Lung (tissue), 11 donors: ENCODE measurements at regions not wholly inside any gene's neighbourhood (a gene's known extent, or its start where the extent isn't known, plus 50 kb on each side); places are given as distances from the start of the nearest gene placed in this dataset.

Experiments
- ATAC-seq: fragments of 200-7000 bp; cut with Tn5 transposase; one replicate; pipeline ENCODE4 v1.9.1; 2020; ENCODE audit warnings: moderate number of reproducible peaks; ENCODE audit not compliant: insufficient read depth, low FRiP score
- DNase-seq, 3 donors: peaks; one replicate each; pipeline ENCODE4 v3.0.0-alpha.2; 2013 to 2017
- H3K27ac ChIP-seq, 2 donors: one replicate each; pipeline ENCODE4 v1.5.1; 2013; ENCODE audit warnings: mild to moderate bottlenecking in 2 of 2, moderate library complexity in 2 of 2, control low read depth in 1 of 2, inconsistent platforms in 1 of 2, low read depth in 1 of 2, low read length in 1 of 2
- H3K27me3 ChIP-seq, 3 donors: one replicate each; pipeline ENCODE4 v1.5.1; 2013; ENCODE audit warnings: low read length in 2 of 3; ENCODE audit not compliant: control insufficient read depth in 3 of 3, insufficient read depth in 3 of 3
- H3K36me3 ChIP-seq, 4 donors: one replicate each; pipeline ENCODE4 v1.5.1; 2013; ENCODE audit warnings: low read length in 4 of 4, mild to moderate bottlenecking in 1 of 4, moderate library complexity in 1 of 4; ENCODE audit not compliant: control insufficient read depth in 4 of 4, insufficient read depth in 4 of 4
- H3K4me1 ChIP-seq, 5 donors: one replicate each; pipeline ENCODE4 v1.5.1; 2013; ENCODE audit warnings: low read length in 5 of 5, mild to moderate bottlenecking in 2 of 5, moderate library complexity in 1 of 5; ENCODE audit not compliant: control insufficient read depth in 5 of 5, insufficient read depth in 5 of 5
- H3K4me3 ChIP-seq: one replicate; pipeline ENCODE4 v1.5.1; 2013; ENCODE audit warnings: mild to moderate bottlenecking, control low read depth, moderate library complexity
- H3K9ac ChIP-seq, 2 donors: one replicate each; pipeline ENCODE4 v1.5.1; 2013; ENCODE audit warnings: low read length in 2 of 2, control low read depth in 1 of 2; ENCODE audit not compliant: insufficient read depth in 1 of 2
- H3K9me3 ChIP-seq, 4 donors: one replicate each; pipeline ENCODE4 v1.5.1; 2013; ENCODE audit warnings: low read length in 3 of 4, mild to moderate bottlenecking in 1 of 4, moderate library complexity in 1 of 4; ENCODE audit not compliant: control insufficient read depth in 4 of 4, insufficient read depth in 3 of 4
- CTCF ChIP-seq: IDR thresholded peaks from 2 replicates; pipeline ENCODE4 v1.5.1; 2012; ENCODE audit warnings: mild to moderate bottlenecking; ENCODE audit errors: control extremely low read depth, extremely low read depth
- WGBS, 2 donors: extraction: QIAGEN DNeasy Blood & Tissue Kit; methylation state at CpG; one replicate each; pipeline ENCODE4 v1.1.7; 2013; 5-methylcytosine and 5-hydroxymethylcytosine counted together
- donor health status: control.
- donor health status: control.
- donor health status: Bipolar disorder and iron deficiency.
- donor health status: healthy.
- donor health status: DM: yes; HTN: yes; CAD: no.

DNA sequence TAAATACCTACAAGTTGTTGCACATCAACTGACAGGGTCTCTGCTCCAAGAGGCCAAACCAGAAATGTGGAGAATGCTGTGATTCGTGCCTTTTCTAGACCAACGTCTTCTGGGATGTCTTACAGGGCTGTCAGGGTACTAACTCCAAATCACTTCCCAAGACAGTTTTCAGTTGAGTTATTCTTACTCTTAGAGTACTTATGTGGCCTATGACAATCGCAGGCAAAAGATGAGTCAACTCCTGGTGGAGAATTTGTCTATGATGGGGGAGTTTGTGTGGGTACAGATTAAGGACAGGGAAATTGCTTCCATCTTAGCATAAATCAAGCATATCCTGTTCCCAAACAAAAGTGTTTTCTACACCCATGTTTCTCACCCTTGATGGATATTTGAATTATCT is 734.8 kb downstream of the TNS3 start:
- 85 to 90% methylated on average over 3 of the region's 3 CpGs for WGBS, 2 donors
- Histone ChIP-seq H3K36me3 (no peaks in the 10 kb centered on the region), H3K27me3 (no peaks in the 10 kb centered on the region), H3K9ac (no peak overlapping the region), H3K4me3 (no peak overlapping the region), H3K4me1 (peaks cover 0 to 1% (median 0%) of the 10 kb centered on the region in 5 donors), H3K27ac (no peak overlapping the region), H3K9me3 (peaks cover 0 to 2% (median 0%) of the 10 kb centered on the region in 4 donors)
- no peak for DNase-seq
- TF ChIP-seq CTCF: no peak
- ATAC-seq: no peak

- Histone ChIP-seq H3K27ac (no peak overlapping the region), H3K9ac (no peak overlapping the region), H3K9me3 (peaks cover 0 to 2% (median 0%) of the 10 kb centered on the region in 4 donors), H3K27me3 (no peaks in the 10 kb centered on the region), H3K4me1 (peaks cover 0 to 1% (median 0%) of the 10 kb centered on the region in 5 donors), H3K4me3 (no peak overlapping the region), H3K36me3 (no peaks in the 10 kb centered on the region)
- WGBS, 2 donors: 84 to 92% methylated on average over 3 of the region's 3 CpGs
- ATAC-seq (no peak), DNase-seq (no peak)
- TF ChIP-seq CTCF: no peak
Observed at GRCh38 chr7:46844486-46844885, 737.4 kb downstream of the TNS3 start.

DNA sequence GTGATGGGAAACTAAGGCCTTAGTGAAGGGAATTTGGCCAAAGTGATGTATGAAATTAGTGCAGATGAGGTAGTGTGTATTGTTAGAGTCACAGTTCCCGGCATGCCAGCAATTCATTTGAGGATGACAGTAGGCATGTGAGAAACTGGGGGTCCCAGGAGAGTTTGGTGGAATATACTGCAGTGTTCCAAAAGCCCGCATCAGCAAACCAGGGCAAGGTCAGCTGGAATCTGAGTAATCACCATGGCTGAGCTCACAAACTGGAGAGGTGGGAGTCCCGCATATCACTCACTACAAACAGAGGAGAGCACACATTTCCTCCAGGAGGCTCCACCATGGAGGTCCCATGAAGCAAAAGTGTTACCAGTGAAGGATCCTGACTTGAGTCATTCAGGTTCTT is 740.7 kb downstream of the TNS3 start:
- no peak for DNase-seq
- Histone ChIP-seq H3K4me1 (no peaks in the 10 kb centered on the region), H3K36me3 (no peaks in the 10 kb centered on the region), H3K9me3 (peaks cover 0 to 2% (median 0%) of the 10 kb centered on the region in 4 donors), H3K9ac (no peak overlapping the region), H3K4me3 (no peak overlapping the region), H3K27me3 (no peaks in the 10 kb centered on the region), H3K27ac (no peak overlapping the region)
- no peak for ATAC-seq
- no peak for TF ChIP-seq CTCF
- WGBS, 2 donors: 94 to 95% methylated on average over 3 of the region's 3 CpGs

DNA sequence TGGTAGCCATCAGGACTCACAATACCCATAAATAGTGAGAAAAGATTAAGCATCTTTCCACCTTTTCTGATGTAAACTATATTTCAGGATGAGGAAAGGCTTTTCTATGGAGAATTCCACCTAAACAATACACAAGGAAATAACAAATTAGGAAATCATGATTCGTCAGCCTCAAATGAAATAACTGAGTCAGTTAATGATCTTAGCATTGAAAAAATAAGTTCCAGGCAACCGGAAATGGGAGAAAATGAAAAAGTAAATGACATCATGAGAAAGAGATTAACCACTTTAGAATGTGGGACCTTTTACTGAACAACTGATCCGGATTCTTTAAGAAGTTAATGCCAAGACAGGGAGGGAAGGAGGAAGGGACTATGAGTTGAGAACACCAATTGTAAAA is 742.3 kb downstream of the TNS3 start:
- Histone ChIP-seq H3K4me3 (no peak overlapping the region), H3K4me1 (no peaks in the 10 kb centered on the region), H3K27ac (no peak overlapping the region), H3K9me3 (no peaks in the 10 kb centered on the region), H3K9ac (no peak overlapping the region), H3K36me3 (no peaks in the 10 kb centered on the region), H3K27me3 (no peaks in the 10 kb centered on the region)
- ATAC-seq (no peak), DNase-seq (no peak)
- no peak for TF ChIP-seq CTCF
- 80 to 86% methylated on average over 3 of the region's 3 CpGs for WGBS, 2 donors
